GM12878 (cell line): ENCODE measurements at regions not wholly inside any gene's neighbourhood (a gene's known extent, or its start where the extent isn't known, plus 50 kb on each side); places are given as distances from the start of the nearest gene placed in this dataset.

Experiments
- ATAC-seq: fragments of 200-7000 bp; cut with Tn5 transposase; 3 replicates; pipeline ENCODE4 v1.9.1; 2020; ENCODE audit warnings: mild to moderate bottlenecking, moderate library complexity
- BruUV-seq: library from RNA; stranded (reverse); fragments of 400-500 nt; replicated peaks from 2 replicates; lab custom pipeline; 2021; lab: Mats Ljungman, UMichigan
- CTCF ChIA-PET: fragments of 300-600 bp; sonication (Branson Sonifier 250); formaldehyde crosslinking; extraction: SDS; loops from one replicate; lab custom pipeline; 2021; ENCODE audit warnings: inconsistent platforms; lab: Yijun Ruan, JAX
- POLR2A ChIA-PET: fragments of 350-600 bp; formaldehyde crosslinking; extraction: SDS; loops from one replicate; lab custom pipeline; 2021; ENCODE audit warnings: inconsistent platforms; lab: Charles Lee
- RAD21 ChIA-PET: fragments of 300-600 bp; sonication (Branson Sonifier 250); formaldehyde crosslinking; loops from one replicate; lab custom pipeline; 2023; ENCODE audit warnings: antibody characterized with exemption; ENCODE audit not compliant: unreplicated experiment; lab: Charles Lee
- SMC1A ChIA-PET: fragments of 300-600 bp; sonication (Branson Sonifier 250); formaldehyde crosslinking; loops from one replicate; lab custom pipeline; 2023; ENCODE audit not compliant: unreplicated experiment, uncharacterized antibody; lab: Charles Lee
- DNase-seq: peaks from one replicate; pipeline ENCODE4 v3.0.0-alpha.2; 2011; ENCODE audit warnings: low read depth, low spot score
- FAIRE-seq: peaks from 3 replicates; lab custom pipeline; 2011; peaks lifted over from hg19 to GRCh38; lab: Jason Lieb, UNC
- H2AFZ ChIP-seq: 2 replicates; pipeline ENCODE4 v1.6.0; 2011; ENCODE audit warnings: low read depth, low read length, control low read depth; ENCODE audit not compliant: control insufficient read depth
- H3K27ac ChIP-seq: 2 replicates; pipeline ENCODE4 v1.5.1; 2011; ENCODE audit warnings: control low read depth; ENCODE audit not compliant: control insufficient read depth, insufficient read depth
- H3K27me3 ChIP-seq, 2 experiments: replicated peaks in 1 of 2; 2 replicates each; pipeline versions ENCODE4 v1.6.0 to v1.6.1; 2011; ENCODE audit warnings: low read length in 1 of 2; ENCODE audit not compliant: control insufficient read depth in 2 of 2, insufficient read depth in 2 of 2
- H3K36me3 ChIP-seq, 2 experiments: 2 replicates each; pipeline ENCODE4 v1.5.1; 2011; ENCODE audit warnings: low read length in 1 of 2; ENCODE audit not compliant: control insufficient read depth in 2 of 2, insufficient read depth in 2 of 2
- H3K4me1 ChIP-seq: 2 replicates; pipeline ENCODE4 v1.6.1; 2011; ENCODE audit warnings: mild to moderate bottlenecking, low read length, moderate library complexity, mixed read lengths; ENCODE audit not compliant: control insufficient read depth, insufficient read depth
- H3K4me2 ChIP-seq: 2 replicates; pipeline ENCODE4 v1.6.0; 2011; ENCODE audit warnings: control low read depth; ENCODE audit not compliant: control insufficient read depth, insufficient read depth
- H3K4me3 ChIP-seq: fragments of 200-600 bp; sonication (generic); 2 replicates; pipeline ENCODE4 v1.5.1; 2016
- H3K79me2 ChIP-seq: 2 replicates; pipeline ENCODE4 v1.6.0; 2011; ENCODE audit warnings: low read length; ENCODE audit not compliant: control insufficient read depth, insufficient read depth
- H3K9ac ChIP-seq: 2 replicates; pipeline ENCODE4 v1.8.0; 2011; ENCODE audit warnings: low read length, control low read depth, mixed read lengths; ENCODE audit not compliant: control insufficient read depth, insufficient read depth
- H3K9me3 ChIP-seq: replicated peaks from 3 replicates; pipeline ENCODE4 v1.5.1; 2011; ENCODE audit warnings: mild to moderate bottlenecking, low read length; ENCODE audit not compliant: control insufficient read depth, insufficient read depth
- H4K20me1 ChIP-seq: 2 replicates; pipeline ENCODE4 v1.6.0; 2011; ENCODE audit not compliant: control insufficient read depth, insufficient read depth
- CTCF ChIP-seq, 3 experiments: IDR thresholded peaks in 2 of 3; conservative IDR thresholded peaks in 1 of 3; 2 replicates each; pipeline ENCODE4 v1.5.1; 2011; ENCODE audit warnings: low read depth in 3 of 3, low read length in 3 of 3, mild to moderate bottlenecking in 3 of 3, control low read depth in 2 of 3, moderate library complexity in 2 of 3, inconsistent platforms in 1 of 3, mixed read lengths in 1 of 3; ENCODE audit not compliant: control insufficient read depth in 2 of 3, insufficient read depth in 1 of 3; ENCODE audit errors: extremely low read depth in 1 of 3
- EGR1 ChIP-seq, 2 experiments: IDR thresholded peaks; 1 replicate in 1 of 2; 2 replicates in 1 of 2; pipeline ENCODE4 v1.6.1; 2011 to 2012; ENCODE audit warnings: low read depth in 2 of 2, low read length in 2 of 2, borderline replicate concordance in 1 of 2, mild to moderate bottlenecking in 1 of 2, moderate library complexity in 1 of 2
- MTA2 ChIP-seq: fragments of 450-650 bp; IDR thresholded peaks from 2 replicates; pipeline ENCODE4 v1.6.1; 2016; ENCODE audit warnings: low read depth, mild to moderate bottlenecking, moderate library complexity
- RAD51 ChIP-seq: fragments of 450-650 bp; IDR thresholded peaks from 2 replicates; pipeline ENCODE4 v1.6.1; 2016; ENCODE audit warnings: moderate library complexity, mild to moderate bottlenecking, inconsistent platforms
- RUNX3 ChIP-seq: IDR thresholded peaks from 2 replicates; pipeline ENCODE4 v1.6.1; 2012; ENCODE audit warnings: low read length, inconsistent platforms
- SMARCA5 ChIP-seq: fragments of 450-650 bp; IDR thresholded peaks from 2 replicates; pipeline ENCODE4 v1.6.1; 2017; ENCODE audit warnings: mild to moderate bottlenecking
- ZNF592 ChIP-seq: fragments of 450-650 bp; IDR thresholded peaks from 2 replicates; pipeline ENCODE4 v1.6.1; 2017; ENCODE audit warnings: mild to moderate bottlenecking, moderate library complexity
- ZZZ3 ChIP-seq: IDR thresholded peaks from 2 replicates; pipeline ENCODE4 v1.6.1; 2011; ENCODE audit warnings: low read depth; ENCODE audit not compliant: control insufficient read depth, insufficient read length
- WGBS: methylation state at CpG from one replicate; pipeline ENCODE4 v1.1.6; 2016; ENCODE audit warnings: low lambda C conversion rate; ENCODE audit not compliant: insufficient replicate concordance, insufficient coverage; ENCODE audit errors: missing lambda C conversion rate; 5-methylcytosine and 5-hydroxymethylcytosine counted together
- in situ Hi-C: fragments of 300-500 bp; cut with MboI; formaldehyde crosslinking; loops from 9 replicates; pipeline ENCODE4 v1.14.3; 2018; ENCODE audit warnings: mixed read lengths
- intact Hi-C: fragments of 100-400 bp; cut with micrococcal nuclease; formaldehyde crosslinking; loops from one replicate; pipeline ENCODE4 v1.14.2; 2022; ENCODE audit not compliant: unreplicated experiment

GRCh38 chr6:119891644-119892043 lies 542.1 kb upstream of the MAN1A1 start:
- 16% methylated on average over 4 of the region's 4 CpGs for WGBS
- Histone ChIP-seq H3K27me3 (no peaks in the 10 kb centered on the region), H4K20me1 (no peaks in the 10 kb centered on the region), H3K4me2 (no peak overlapping the region), H2AFZ (no peak overlapping the region), H3K27ac (no peak overlapping the region), H3K36me3 (no peaks in the 10 kb centered on the region), H3K4me1 (no peaks in the 10 kb centered on the region), H3K9ac (no peak overlapping the region), H3K79me2 (no peaks in the 10 kb centered on the region), H3K9me3 (no peaks in the 10 kb centered on the region), H3K4me3 (no peak overlapping the region)
- no peak for TF ChIP-seq EGR1 (IDR thresholded peaks at IDR 0.05; ENCODE audit: borderline replicate concordance in 1 of 2, low read depth in 2 of 2, low read length in 2 of 2)
- TF ChIP-seq ZNF592 = no peak
- no peak for TF ChIP-seq ZZZ3
- no peak for TF ChIP-seq SMARCA5
- no peak for TF ChIP-seq CTCF (IDR thresholded peaks at IDR 0.05 in 2 of 3, conservative IDR thresholded peaks at IDR 0.05 in 1 of 3; ENCODE audit: control insufficient read depth in 2 of 3, extremely low read depth in 1 of 3, insufficient read depth in 1 of 3, low read depth in 3 of 3, low read length in 3 of 3)
- TF ChIP-seq RAD51 = no peak
- no peak for TF ChIP-seq RUNX3
- TF ChIP-seq MTA2 = no peak
- FAIRE-seq (no peak), DNase-seq (no peak), ATAC-seq (0 out of 3 replicates have a peak, but pooled peaks have one; percentile 21)
- intact Hi-C loops = no loop called here
- RAD21 ChIA-PET = no interaction called here
- SMC1A ChIA-PET = no interaction called here
- POLR2A ChIA-PET = no interaction called here
- BruUV-seq = no TSS peak
- CTCF ChIA-PET = interaction anchor here (0.7 kb wide), 1 partner anchor 329 kb away, joined by 3 read pairs; no protein-coding TSS in a partner anchor
- in situ Hi-C loops = no loop called here
